Body of pancreas (tissue), 4 donors: ENCODE measurements at regions not wholly inside any gene's neighbourhood (a gene's known extent, or its start where the extent isn't known, plus 50 kb on each side); places are given as distances from the start of the nearest gene placed in this dataset.

Source experiments
- ATAC-seq: fragments of 150-250 bp; one replicate; pipeline ENCODE4 v1.9.1; 2016
- DNase-seq, 4 donors: peaks; one replicate each; pipeline ENCODE4 v3.0.0-alpha.2; 2019
- H3K27ac ChIP-seq, 4 donors: fragments of 200-600 bp; sonication (generic); 1 replicate in 3 of 4; 2 replicates in 1 of 4; pipeline versions ENCODE4 v1.5.1 to v1.6.1; 2016 to 2019; ENCODE audit warnings: mild to moderate bottlenecking in 1 of 4, mixed read lengths in 1 of 4, moderate library complexity in 1 of 4
- H3K27me3 ChIP-seq, 2 donors: fragments of 200-600 bp; sonication (generic); one replicate each; pipeline ENCODE4 v1.6.0; 2016; ENCODE audit warnings: mild to moderate bottlenecking in 1 of 2
- H3K36me3 ChIP-seq, 2 donors: fragments of 200-600 bp; sonication (generic); replicated peaks in 1 of 2; 2 replicates each; pipeline ENCODE4 v1.5.1; 2016; ENCODE audit warnings: low read depth in 2 of 2; ENCODE audit not compliant: insufficient read depth in 1 of 2
- H3K4me1 ChIP-seq: fragments of 200-600 bp; sonication (generic); one replicate; pipeline ENCODE4 v1.6.0; 2016
- H3K4me3 ChIP-seq, 2 donors: fragments of 200-600 bp; sonication (generic); 1 replicate in 1 of 2; 2 replicates in 1 of 2; pipeline ENCODE4 v1.5.1; 2016 to 2019
- H3K9me3 ChIP-seq, 3 donors: fragments of 200-600 bp; sonication (generic); 1 replicate in 2 of 3; 2 replicates in 1 of 3; pipeline ENCODE4 v1.5.1; 2016
- CTCF ChIP-seq, 7 experiments: fragments of 450-650 bp in 4 of 7; fragments of 200-600 bp in 3 of 7; sonication (generic) in 3 of 7; IDR thresholded peaks; one replicate each; pipeline ENCODE4 v1.5.1; 2016 to 2019; ENCODE audit warnings: antibody characterized with exemption in 7 of 7
- POLR2A ChIP-seq, 3 donors: fragments of 450-650 bp; IDR thresholded peaks; one replicate each; pipeline ENCODE4 v1.6.1; 2016; ENCODE audit warnings: antibody characterized with exemption in 3 of 3, mild to moderate bottlenecking in 2 of 3
- WGBS, 2 donors: methylation state at CpG; one replicate each; pipeline ENCODE4 v1.1.5; 2017; 5-methylcytosine and 5-hydroxymethylcytosine counted together
- intact Hi-C: fragments of 100-400 bp; cut with DNase I; formaldehyde crosslinking; loops from one replicate; pipeline ENCODE4 v1.15.1; 2023

GRCh38 chr13:37198629-37199028, 93.2 kb upstream of the CSNK1A1L start:
- Histone ChIP-seq H3K9me3 (no peaks in the 10 kb centered on the region), H3K27me3 (no peaks in the 10 kb centered on the region), H3K4me1 (no peaks in the 10 kb centered on the region), H3K36me3 (no peaks in the 10 kb centered on the region), H3K27ac (no peak overlapping the region), H3K4me3 (no peak overlapping the region)
- 20 to 38% methylated on average over 1 of the region's 1 CpG for WGBS, 2 donors
- ATAC-seq (no peak), DNase-seq (no peak)
- no peak for TF ChIP-seq CTCF (IDR thresholded peaks at IDR 0.05)
- TF ChIP-seq POLR2A (IDR thresholded peaks at IDR 0.05) = no peak
- intact Hi-C loops = no loop called here

DNA sequence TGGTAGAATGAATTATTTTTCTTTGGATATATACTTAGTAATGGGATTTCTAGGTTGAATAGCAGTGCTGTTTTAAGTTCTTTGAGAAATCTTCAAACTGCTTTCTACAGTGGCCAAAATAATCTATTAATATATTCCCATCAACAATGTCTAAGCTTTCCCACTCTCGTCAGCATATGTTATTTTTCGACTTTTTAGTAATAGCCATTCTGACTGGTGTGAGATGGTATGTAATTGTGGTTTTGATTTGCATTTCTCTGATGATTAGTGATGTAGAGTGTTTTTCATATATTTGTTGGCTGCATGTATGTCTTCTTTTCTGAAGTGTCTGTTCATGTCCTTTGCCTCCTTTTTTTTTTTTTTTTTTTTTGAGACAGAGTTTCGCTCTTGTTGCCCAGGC, 90.2 kb upstream of the CSNK1A1L start:
- H3K27me3 ChIP-seq = no peaks in the 10 kb centered on the region
- no peak overlapping the region for H3K27ac ChIP-seq
- H3K4me1 ChIP-seq = no peaks in the 10 kb centered on the region
- ATAC-seq = no peak
- H3K36me3 ChIP-seq = no peaks in the 10 kb centered on the region
- DNase-seq = no peak
- intact Hi-C loops = no loop called here
- no peaks in the 10 kb centered on the region for H3K9me3 ChIP-seq
- no peak overlapping the region for H3K4me3 ChIP-seq
- TF ChIP-seq POLR2A (IDR thresholded peaks at IDR 0.05) (no peak), CTCF (IDR thresholded peaks at IDR 0.05) (no peak)
- 62 to 65% methylated on average over 3 of the region's 3 CpGs for WGBS, 2 donors

- ATAC-seq (no peak), DNase-seq (no peak)
- WGBS, 2 donors = 44 to 47% methylated on average over 1 of the region's 1 CpG
- Histone ChIP-seq H3K4me3 (no peak overlapping the region), H3K36me3 (no peaks in the 10 kb centered on the region), H3K27ac (no peak overlapping the region), H3K4me1 (no peaks in the 10 kb centered on the region), H3K27me3 (no peaks in the 10 kb centered on the region), H3K9me3 (no peaks in the 10 kb centered on the region)
- intact Hi-C loops = no loop called here
- no peak for TF ChIP-seq CTCF (IDR thresholded peaks at IDR 0.05)
- no peak for TF ChIP-seq POLR2A (IDR thresholded peaks at IDR 0.05)
Observed at GRCh38 chr13:37194428-37194861, 89.0 kb upstream of the CSNK1A1L start.

DNA sequence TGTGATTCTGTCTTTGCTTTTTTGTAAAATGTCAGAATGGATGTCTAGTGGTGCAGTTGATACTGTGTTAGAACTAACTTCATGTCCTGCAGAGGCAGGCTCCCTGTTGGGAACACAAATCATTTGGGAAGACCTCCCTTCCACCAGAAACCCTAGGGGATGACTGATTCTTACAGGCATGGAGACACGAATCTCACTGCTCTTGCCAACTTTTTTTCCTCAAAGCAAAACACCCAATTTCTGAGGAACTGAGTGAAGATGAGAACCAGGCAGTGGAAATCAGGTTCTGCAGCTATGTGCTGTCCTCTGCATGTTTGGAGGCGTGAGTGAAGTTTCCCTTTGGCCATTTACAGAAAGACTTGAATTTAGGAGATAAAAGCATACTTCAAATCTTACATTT, 87.5 kb upstream of the CSNK1A1L start:
- no peaks in the 10 kb centered on the region for H3K4me1 ChIP-seq
- no peaks in the 10 kb centered on the region for H3K9me3 ChIP-seq
- H3K36me3 ChIP-seq = no peaks in the 10 kb centered on the region
- ATAC-seq (no peak), DNase-seq (no peak)
- H3K27ac ChIP-seq = no peak overlapping the region
- no peaks in the 10 kb centered on the region for H3K27me3 ChIP-seq
- TF ChIP-seq CTCF (IDR thresholded peaks at IDR 0.05) (no peak), POLR2A (IDR thresholded peaks at IDR 0.05) (no peak)
- no peak overlapping the region for H3K4me3 ChIP-seq
- 27 to 32% methylated on average over 2 of the region's 2 CpGs for WGBS, 2 donors
- intact Hi-C loops = no loop called here

DNA sequence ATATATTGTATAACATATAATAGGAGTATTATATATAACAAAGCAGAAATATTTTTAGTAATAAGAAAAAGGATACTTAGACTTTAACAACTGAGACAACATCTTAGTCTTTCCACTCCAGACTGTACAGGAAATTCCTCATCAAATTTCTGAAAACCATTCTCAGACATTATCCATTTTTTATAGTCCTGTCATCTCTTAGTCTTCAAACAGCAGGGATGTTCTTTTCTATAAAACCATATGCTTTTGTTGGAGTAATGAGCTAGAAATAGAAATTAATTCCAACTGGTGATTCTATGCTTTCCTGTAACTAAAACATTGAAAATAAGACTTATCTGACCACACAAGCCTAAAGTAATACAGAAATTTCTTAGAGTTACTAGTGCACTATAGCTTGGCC, 82.2 kb upstream of the CSNK1A1L start:
- H3K27ac ChIP-seq = no peak overlapping the region
- intact Hi-C loops = no loop called here
- no peaks in the 10 kb centered on the region for H3K36me3 ChIP-seq
- ATAC-seq (no peak), DNase-seq (no peak)
- no peaks in the 10 kb centered on the region for H3K4me1 ChIP-seq
- no peak for TF ChIP-seq POLR2A (IDR thresholded peaks at IDR 0.05)
- TF ChIP-seq CTCF (IDR thresholded peaks at IDR 0.05) = no peak
- H3K4me3 ChIP-seq = no peak overlapping the region
- H3K9me3 ChIP-seq = no peaks in the 10 kb centered on the region
- no peaks in the 10 kb centered on the region for H3K27me3 ChIP-seq
